GM12892 (cell line): ENCODE measurements at regions not wholly inside any gene's neighbourhood (a gene's known extent, or its start where the extent isn't known, plus 50 kb on each side); places are given as distances from the start of the nearest gene placed in this dataset.

Source experiments
- DNase-seq: peaks from one replicate; pipeline ENCODE4 v3.0.0; 2011; ENCODE audit not compliant: insufficient read length
- FAIRE-seq: peaks from 2 replicates; lab custom pipeline; 2011; peaks lifted over from hg19 to GRCh38; lab: Jason Lieb, UNC
- POLR2A ChIP-seq: IDR thresholded peaks from 2 replicates; pipeline ENCODE4 v1.6.1; 2011; ENCODE audit warnings: low read depth, low read length, control low read depth
- POLR2AphosphoS5 ChIP-seq: IDR thresholded peaks from 2 replicates; pipeline ENCODE4 v1.6.1; 2011; ENCODE audit warnings: low read depth, low read length, control low read depth
- TAF1 ChIP-seq: IDR thresholded peaks from 2 replicates; pipeline ENCODE4 v1.6.1; 2011; ENCODE audit warnings: low read depth, mild to moderate bottlenecking, control low read depth, low read length, borderline replicate concordance

GRCh38 chr15:67009576-67010569 is 55.5 kb upstream of the SMAD3 start:
- no peak for FAIRE-seq
- DNase-seq = no peak
- no peak for TF ChIP-seq TAF1

- TF ChIP-seq POLR2A = no peak
- DNase-seq (no peak), FAIRE-seq (no peak)
Observed at GRCh38 chr15:67010898-67011616, 54.3 kb upstream of the SMAD3 start.

DNA sequence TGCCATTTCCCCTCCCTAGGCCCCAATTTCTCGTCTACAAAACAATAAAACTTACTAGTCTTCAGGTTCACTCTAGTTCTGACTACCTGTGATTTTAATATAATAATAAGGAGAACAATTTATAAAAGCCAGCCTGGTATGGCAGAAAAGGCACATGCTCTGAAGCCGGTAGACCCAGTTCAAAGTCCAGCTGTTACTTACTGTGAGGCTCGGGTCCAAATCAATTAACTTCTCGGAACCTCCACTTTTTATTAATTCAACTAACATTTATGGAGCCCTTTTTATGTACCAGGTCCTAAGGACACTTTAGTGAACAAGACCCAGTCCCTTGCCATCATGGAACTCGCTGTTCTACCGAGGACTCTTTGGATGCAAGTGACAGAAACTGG is 53.8 kb upstream of the SMAD3 start:
- FAIRE-seq (no peak), DNase-seq (no peak)
- TF ChIP-seq POLR2AphosphoS5 (no peak), TAF1 (no peak), POLR2A (no peak)

DNA sequence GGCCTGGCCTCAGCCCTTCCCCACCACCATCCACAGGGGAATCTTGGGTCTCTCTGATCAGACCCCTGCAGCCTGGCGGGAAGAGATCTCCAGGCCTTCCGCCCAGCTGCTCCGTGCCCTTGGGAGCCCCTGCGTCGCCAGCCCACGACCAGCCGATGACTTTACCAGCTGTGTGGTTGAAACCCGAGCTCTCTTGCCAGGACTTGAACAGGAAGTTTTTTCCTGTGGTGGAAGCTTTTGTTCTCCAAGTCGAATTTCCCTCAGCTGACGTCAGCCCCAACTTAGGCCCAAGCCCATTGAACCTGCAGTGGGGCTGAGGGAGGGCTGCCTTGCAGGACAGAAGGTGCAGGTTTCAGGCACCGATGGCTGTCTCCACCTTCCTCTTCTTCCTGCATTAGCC is 51.7 kb upstream of the SMAD3 start:
- no peak for FAIRE-seq
- DNase-seq = no peak
- no peak for TF ChIP-seq POLR2A
- no peak for TF ChIP-seq POLR2AphosphoS5
